ENCODE measurements at regions not wholly inside any gene's neighbourhood (a gene's known extent, or its start where the extent isn't known, plus 50 kb on each side); places are given as distances from the start of the nearest gene placed in this dataset.

DNA sequence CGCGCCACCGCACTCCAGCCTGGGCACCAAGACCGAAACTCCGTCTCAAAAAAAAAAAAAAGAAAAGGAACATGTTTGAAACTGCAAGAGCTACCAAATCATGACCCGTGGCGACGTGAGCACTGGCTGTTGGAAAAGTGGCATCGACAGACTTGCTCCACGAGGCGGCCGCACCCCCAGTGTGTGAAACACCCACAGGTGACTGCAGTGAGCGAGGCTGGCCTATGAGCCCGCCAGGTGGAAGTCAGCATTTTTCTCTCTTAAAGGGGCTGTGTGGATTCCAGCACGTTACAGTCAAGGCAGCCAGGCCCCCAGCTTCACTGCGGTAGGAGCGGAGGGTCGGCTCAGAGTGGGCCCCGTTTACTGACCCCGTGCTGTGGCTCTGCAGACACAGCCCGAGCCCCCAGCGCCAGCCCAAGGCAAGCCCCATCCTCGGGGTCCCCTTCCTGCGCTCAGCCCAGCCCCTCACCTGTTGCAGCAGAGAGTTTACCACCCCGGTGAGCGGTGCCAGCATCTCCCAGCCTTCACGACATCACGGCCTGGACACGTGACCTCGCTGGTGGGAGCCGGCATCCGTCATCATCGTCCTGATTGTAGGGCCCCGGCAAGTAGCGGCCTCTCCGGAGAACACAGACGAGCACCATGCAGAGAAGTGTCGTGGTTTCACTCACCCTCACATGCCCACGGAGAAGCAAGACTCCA lies 54.3 kb upstream of the FBRSL1 start:
- Histone ChIP-seq H3K36me3 (no peaks in the 10 kb centered on the region), H3K4me1 (peaks cover 2% of the 10 kb centered on the region), H3K9me3 (replicated peaks) (no peaks in the 10 kb centered on the region), H3K27ac (replicated peaks) (no peak overlapping the region), H3K4me3 (no peak overlapping the region), H3K27me3 (ENCODE audit: low read depth) (peaks cover 80% of the 10 kb centered on the region)
- TF ChIP-seq, protein P1, sequence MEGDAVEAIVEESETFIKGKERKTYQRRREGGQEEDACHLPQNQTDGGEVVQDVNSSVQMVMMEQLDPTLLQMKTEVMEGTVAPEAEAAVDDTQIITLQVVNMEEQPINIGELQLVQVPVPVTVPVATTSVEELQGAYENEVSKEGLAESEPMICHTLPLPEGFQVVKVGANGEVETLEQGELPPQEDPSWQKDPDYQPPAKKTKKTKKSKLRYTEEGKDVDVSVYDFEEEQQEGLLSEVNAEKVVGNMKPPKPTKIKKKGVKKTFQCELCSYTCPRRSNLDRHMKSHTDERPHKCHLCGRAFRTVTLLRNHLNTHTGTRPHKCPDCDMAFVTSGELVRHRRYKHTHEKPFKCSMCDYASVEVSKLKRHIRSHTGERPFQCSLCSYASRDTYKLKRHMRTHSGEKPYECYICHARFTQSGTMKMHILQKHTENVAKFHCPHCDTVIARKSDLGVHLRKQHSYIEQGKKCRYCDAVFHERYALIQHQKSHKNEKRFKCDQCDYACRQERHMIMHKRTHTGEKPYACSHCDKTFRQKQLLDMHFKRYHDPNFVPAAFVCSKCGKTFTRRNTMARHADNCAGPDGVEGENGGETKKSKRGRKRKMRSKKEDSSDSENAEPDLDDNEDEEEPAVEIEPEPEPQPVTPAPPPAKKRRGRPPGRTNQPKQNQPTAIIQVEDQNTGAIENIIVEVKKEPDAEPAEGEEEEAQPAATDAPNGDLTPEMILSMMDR (IDR thresholded peaks at IDR 0.05; ENCODE audit: borderline replicate concordance): no peak
- DNase-seq: no peak
- intact Hi-C loops (cut with micrococcal nuclease): no loop called here

DNA sequence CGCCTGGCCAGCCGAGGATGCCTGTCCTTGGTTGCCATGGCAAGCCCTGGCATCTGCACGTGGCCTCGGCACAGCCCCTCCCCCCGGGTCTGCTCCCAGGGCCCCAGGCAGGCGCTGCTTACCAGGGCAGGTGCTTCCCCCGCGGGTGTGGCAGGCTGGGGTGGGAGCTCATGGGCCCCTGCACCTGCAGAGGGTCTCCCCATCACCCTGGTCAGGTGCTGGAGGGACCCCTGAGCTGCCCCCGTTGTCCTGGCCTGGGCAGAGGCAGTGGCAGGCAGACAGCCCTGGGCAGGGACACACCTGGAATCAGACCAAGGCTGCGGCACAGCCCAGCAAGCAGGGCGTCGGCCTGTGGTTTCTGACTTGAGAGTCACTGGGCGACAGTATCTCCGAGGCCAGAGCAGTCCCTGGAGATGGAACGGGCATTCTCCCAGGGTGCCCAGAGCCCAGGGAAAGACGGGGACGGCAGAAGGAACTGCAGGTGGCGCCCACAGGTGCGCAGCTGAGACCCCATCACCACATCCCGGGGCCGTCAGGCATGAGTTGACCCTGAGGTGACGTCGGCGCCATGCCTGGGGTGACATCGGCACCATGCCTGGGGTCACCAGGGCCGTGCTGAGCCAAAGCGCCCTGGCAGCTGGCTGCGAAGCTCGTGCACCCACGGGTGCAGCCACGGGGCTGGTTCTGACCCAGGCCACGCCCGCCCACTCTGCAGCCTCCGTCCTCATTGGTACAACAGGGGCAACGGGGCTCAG lies 56.1 kb upstream of the FBRSL1 start:
- H3K4me3 ChIP-seq: no peak overlapping the region
- TF ChIP-seq, protein P1 (IDR thresholded peaks at IDR 0.05; ENCODE audit: borderline replicate concordance): no peak
- H3K4me1 ChIP-seq: peaks cover 20% of the 10 kb centered on the region
- H3K9me3 ChIP-seq (replicated peaks): no peaks in the 10 kb centered on the region
- DNase-seq: no peak
- H3K36me3 ChIP-seq: no peaks in the 10 kb centered on the region
- H3K27ac ChIP-seq (replicated peaks): no peak overlapping the region
- intact Hi-C loops (cut with micrococcal nuclease): no loop called here
- peaks cover 92% of the 10 kb centered on the region for H3K27me3 ChIP-seq (ENCODE audit: low read depth)

DNA sequence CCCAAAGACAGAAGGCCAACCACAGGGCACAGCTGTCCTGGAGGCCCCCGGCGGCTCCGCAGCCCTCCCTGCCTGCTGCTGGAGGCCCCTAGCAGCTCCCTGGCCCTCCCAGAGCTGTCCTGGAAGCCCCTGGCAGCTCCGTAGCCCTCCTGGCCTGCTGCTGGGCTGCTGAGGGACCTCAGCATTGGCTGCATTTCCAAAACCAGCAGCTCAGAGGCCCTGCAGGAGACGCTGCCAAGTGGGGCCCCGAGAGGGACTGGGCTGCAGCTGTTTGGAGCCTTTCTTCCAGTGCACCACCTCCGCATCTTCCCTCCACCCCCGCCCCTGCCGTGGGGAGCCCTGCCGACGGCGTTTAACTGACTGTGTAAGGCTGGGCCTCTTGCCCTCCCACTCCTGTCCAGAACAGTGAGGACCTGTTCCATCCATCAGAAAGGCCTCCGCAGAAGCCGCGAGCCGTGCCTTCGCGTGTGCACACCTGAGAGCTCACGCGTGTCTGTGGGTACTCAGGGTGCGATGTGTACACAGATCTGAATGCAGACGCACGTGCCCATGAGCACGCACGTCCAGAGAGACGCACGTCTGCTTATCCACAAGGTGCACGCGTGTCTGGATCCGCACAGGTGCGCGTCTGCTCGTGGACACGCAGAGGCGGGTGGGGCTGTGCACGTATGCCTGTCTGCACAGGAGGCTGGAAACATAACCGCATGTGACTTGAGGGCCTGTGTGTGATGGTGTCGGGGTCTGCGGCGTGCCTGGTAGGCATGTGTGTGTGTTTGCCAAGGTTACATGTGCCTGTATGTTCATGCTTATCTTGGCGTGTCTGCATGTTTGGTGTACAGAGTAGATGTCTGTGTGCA lies 57.0 kb upstream of the FBRSL1 start:
- H3K9me3 ChIP-seq (replicated peaks): no peaks in the 10 kb centered on the region
- peaks cover 92% of the 10 kb centered on the region for H3K27me3 ChIP-seq (ENCODE audit: low read depth)
- no peaks in the 10 kb centered on the region for H3K36me3 ChIP-seq
- no peak overlapping the region for H3K4me3 ChIP-seq
- H3K27ac ChIP-seq (replicated peaks): no peak overlapping the region
- intact Hi-C loops (cut with micrococcal nuclease): no loop called here
- TF ChIP-seq, protein P1 (IDR thresholded peaks at IDR 0.05; ENCODE audit: borderline replicate concordance): no peak
- peaks cover 24% of the 10 kb centered on the region for H3K4me1 ChIP-seq
- DNase-seq: no peak

DNA sequence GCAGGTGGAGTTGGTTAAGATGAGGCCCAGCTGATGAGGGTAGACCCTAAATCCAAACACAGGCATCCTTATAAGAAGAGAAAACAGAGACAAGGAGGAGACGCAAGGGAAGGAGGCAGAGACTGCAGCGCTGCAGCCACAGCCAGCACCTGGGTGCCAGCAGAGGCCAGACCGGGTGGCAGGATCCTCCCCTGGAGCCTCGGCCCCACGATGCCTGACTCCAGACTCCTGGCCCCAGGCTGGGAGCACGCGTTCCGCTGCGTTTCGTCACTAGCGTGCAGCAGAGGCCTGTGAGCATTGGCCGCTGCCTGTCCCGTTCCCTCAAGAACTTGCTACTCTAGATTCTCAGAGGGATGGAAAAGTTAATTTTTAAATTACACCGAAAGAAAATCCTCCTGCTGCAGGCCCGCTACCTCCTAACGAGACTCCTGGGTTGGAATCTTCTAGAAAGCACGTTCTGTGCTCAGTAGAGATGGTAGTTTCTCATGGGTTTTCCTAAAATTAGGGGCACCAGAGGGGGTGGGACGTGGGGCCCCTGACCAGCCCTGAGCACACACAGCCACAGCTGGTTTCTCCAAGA lies 57.7 kb upstream of the FBRSL1 start:
- no peak overlapping the region for H3K4me3 ChIP-seq
- H3K9me3 ChIP-seq (replicated peaks): no peaks in the 10 kb centered on the region
- intact Hi-C loops (cut with micrococcal nuclease): no loop called here
- no peak for DNase-seq
- TF ChIP-seq, protein P1 (IDR thresholded peaks at IDR 0.05; ENCODE audit: borderline replicate concordance): no peak
- peaks cover 93% of the 10 kb centered on the region for H3K27me3 ChIP-seq (ENCODE audit: low read depth)
- no peak overlapping the region for H3K27ac ChIP-seq (replicated peaks)
- peaks cover 24% of the 10 kb centered on the region for H3K4me1 ChIP-seq
- no peaks in the 10 kb centered on the region for H3K36me3 ChIP-seq
